Colonic mucosa (tissue), 4 donors: ENCODE measurements at regions not wholly inside any gene's neighbourhood (a gene's known extent, or its start where the extent isn't known, plus 50 kb on each side); places are given as distances from the start of the nearest gene placed in this dataset.

Experiments used
- DNase-seq: peaks from one replicate; pipeline ENCODE4 v3.0.0-alpha.2; 2020
- H3K27ac ChIP-seq: fragments of 200-600 bp; one replicate; pipeline ENCODE4 v1.8.0; 2021
- H3K27me3 ChIP-seq: fragments of 200-600 bp; one replicate; pipeline ENCODE4 v1.8.0; 2021
- H3K36me3 ChIP-seq: fragments of 200-600 bp; one replicate; pipeline ENCODE4 v1.8.0; 2021
- H3K4me1 ChIP-seq: fragments of 200-600 bp; one replicate; pipeline ENCODE4 v1.8.0; 2021; ENCODE audit warnings: mild to moderate bottlenecking
- H3K4me3 ChIP-seq: fragments of 200-600 bp; one replicate; pipeline ENCODE4 v1.8.0; 2021
- H3K9ac ChIP-seq, 2 donors: one replicate each; pipeline ENCODE4 v1.7.0; 2013; ENCODE audit warnings: control low read depth in 2 of 2, low read depth in 2 of 2, low read length in 2 of 2
- H3K9me3 ChIP-seq: fragments of 200-600 bp; one replicate; pipeline ENCODE4 v1.8.0; 2021
- intact Hi-C: fragments of 100-400 bp; cut with DNase I; formaldehyde crosslinking; loops from one replicate; pipeline ENCODE4 v1.14.1; 2022
- TF ChIP-seq, protein P1 (sequence below): fragments of 200-600 bp; IDR thresholded peaks from one replicate; pipeline ENCODE4 v1.8.0; 2022; ENCODE audit warnings: antibody characterized with exemption, mild to moderate bottlenecking
- donor health status: healthy.
- donor health status: DM: no; HTN: no; CAD: no.
- donor health status: DM: no; HTN: no; CAD: no.

DNA sequence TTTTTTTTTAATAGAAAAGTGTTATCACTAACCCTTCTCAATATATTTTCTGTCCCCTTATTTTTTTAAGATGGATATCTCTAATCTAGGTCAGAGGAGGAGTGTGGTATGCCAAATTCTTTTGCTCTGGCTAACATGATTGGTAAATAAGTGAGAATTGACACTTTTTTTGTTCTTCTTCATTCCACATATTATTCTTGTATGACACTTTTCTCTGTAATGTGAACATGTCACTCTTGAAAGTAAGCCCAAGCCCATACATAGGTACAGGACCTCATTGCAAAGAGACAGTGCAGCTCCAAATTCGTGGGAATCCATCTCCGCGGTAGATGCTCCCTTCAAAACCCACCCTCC, 142.5 kb upstream of the TCF21 start:
- H3K27ac ChIP-seq = no peak overlapping the region
- no peaks in the 10 kb centered on the region for H3K36me3 ChIP-seq
- no peak overlapping the region for H3K9ac ChIP-seq
- no peak overlapping the region for H3K4me3 ChIP-seq
- no peaks in the 10 kb centered on the region for H3K4me1 ChIP-seq
- intact Hi-C loops = no loop called here
- H3K9me3 ChIP-seq = no peaks in the 10 kb centered on the region
- H3K27me3 ChIP-seq = no peaks in the 10 kb centered on the region
- TF ChIP-seq, protein P1, sequence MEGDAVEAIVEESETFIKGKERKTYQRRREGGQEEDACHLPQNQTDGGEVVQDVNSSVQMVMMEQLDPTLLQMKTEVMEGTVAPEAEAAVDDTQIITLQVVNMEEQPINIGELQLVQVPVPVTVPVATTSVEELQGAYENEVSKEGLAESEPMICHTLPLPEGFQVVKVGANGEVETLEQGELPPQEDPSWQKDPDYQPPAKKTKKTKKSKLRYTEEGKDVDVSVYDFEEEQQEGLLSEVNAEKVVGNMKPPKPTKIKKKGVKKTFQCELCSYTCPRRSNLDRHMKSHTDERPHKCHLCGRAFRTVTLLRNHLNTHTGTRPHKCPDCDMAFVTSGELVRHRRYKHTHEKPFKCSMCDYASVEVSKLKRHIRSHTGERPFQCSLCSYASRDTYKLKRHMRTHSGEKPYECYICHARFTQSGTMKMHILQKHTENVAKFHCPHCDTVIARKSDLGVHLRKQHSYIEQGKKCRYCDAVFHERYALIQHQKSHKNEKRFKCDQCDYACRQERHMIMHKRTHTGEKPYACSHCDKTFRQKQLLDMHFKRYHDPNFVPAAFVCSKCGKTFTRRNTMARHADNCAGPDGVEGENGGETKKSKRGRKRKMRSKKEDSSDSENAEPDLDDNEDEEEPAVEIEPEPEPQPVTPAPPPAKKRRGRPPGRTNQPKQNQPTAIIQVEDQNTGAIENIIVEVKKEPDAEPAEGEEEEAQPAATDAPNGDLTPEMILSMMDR = no peak
- DNase-seq = no peak

DNA sequence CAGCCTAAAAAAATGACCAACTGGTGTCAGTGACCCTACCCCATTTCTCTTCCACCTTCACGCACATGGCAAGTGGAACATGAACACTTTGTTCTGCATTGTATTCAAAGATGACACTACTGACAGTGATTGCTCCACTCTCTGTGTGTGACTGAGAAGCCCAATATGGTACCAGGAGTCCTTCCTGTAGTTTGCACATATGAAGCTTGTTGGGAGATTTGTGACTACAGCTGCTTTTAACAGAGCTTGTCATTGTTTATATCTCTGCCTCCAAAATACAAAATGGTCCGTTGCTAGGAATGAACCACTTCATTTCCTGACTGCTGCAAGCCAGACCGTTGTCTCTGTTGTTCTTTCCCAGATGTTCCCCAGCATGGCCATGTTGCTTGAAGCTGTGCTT, 140.3 kb upstream of the TCF21 start:
- no peaks in the 10 kb centered on the region for H3K4me1 ChIP-seq
- intact Hi-C loops = no loop called here
- TF ChIP-seq, protein P1 = no peak
- no peak overlapping the region for H3K27ac ChIP-seq
- H3K36me3 ChIP-seq = no peaks in the 10 kb centered on the region
- no peak for DNase-seq
- no peaks in the 10 kb centered on the region for H3K27me3 ChIP-seq
- H3K9me3 ChIP-seq = no peaks in the 10 kb centered on the region
- no peak overlapping the region for H3K4me3 ChIP-seq
- H3K9ac ChIP-seq = no peak overlapping the region

DNA sequence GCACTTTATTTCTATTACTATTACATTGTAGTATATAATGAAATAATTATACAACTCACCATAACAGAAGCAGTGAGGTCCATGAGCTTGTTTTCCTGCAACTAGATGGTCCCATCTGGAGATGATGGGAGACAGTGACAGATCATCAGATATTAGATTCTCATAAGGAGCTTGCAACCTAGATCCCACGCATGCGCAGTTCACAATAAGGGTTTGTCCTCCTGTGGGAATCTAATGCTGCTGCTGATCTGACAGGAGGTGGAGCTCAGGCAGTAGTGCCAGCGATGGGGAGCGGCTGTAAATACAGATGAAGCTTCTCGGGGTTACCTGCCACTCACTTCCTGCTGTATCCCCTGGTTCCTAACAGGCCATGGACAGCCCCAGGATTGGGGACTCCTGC, 139.5 kb upstream of the TCF21 start:
- no peaks in the 10 kb centered on the region for H3K27me3 ChIP-seq
- no peaks in the 10 kb centered on the region for H3K9me3 ChIP-seq
- intact Hi-C loops = no loop called here
- no peak overlapping the region for H3K4me3 ChIP-seq
- H3K27ac ChIP-seq = no peak overlapping the region
- H3K4me1 ChIP-seq = no peaks in the 10 kb centered on the region
- H3K36me3 ChIP-seq = no peaks in the 10 kb centered on the region
- TF ChIP-seq, protein P1 = no peak
- no peak for DNase-seq
- H3K9ac ChIP-seq = no peak overlapping the region

DNA sequence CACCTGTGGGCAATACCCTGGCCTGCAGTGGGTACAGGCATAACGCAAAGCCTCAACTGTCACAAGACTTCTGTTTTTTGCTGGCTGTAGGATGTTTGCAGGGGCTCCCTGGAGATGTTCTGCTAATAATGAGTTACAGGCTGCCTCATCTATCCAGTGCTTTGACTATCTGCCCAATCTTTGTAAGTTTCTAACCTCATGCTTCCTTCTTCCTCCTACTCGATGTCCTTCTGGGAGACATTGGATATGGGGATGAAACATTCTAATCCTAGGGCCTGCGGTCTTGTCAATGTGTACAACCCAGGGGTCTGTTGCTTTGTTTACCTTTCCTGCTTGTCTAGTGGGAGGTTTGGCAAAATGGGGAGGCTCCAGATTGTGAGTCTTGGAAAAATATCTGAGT, 136.8 kb upstream of the TCF21 start:
- Histone ChIP-seq H3K27me3 (no peaks in the 10 kb centered on the region), H3K9ac (no peak overlapping the region), H3K9me3 (no peaks in the 10 kb centered on the region), H3K4me1 (no peaks in the 10 kb centered on the region), H3K27ac (no peak overlapping the region), H3K36me3 (no peaks in the 10 kb centered on the region), H3K4me3 (no peak overlapping the region)
- intact Hi-C loops = no loop called here
- no peak for DNase-seq
- TF ChIP-seq, protein P1 = no peak

DNA sequence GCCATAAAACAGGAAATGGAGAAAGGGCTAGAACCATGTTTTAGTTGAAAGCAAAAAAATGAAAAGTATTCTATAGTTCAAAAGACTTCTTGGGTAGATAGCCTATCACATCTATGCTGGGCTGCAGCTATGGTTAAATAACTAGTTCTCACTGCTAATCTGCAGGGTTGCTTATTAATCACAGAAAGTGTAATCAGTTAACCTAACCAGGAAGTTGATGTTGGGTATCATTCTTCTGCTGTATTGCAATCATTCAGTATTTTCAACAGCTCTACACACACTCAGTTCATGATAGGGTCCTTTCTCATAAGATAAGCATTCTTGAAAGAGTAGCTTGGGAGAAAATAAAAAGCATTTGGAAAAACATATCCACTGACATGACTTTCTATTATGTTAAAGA, 135.2 kb upstream of the TCF21 start:
- DNase-seq = no peak
- intact Hi-C loops = no loop called here
- H3K27me3 ChIP-seq = no peaks in the 10 kb centered on the region
- H3K36me3 ChIP-seq = no peaks in the 10 kb centered on the region
- H3K4me3 ChIP-seq = no peak overlapping the region
- no peak overlapping the region for H3K9ac ChIP-seq
- no peak overlapping the region for H3K27ac ChIP-seq
- H3K9me3 ChIP-seq = no peaks in the 10 kb centered on the region
- no peaks in the 10 kb centered on the region for H3K4me1 ChIP-seq
- TF ChIP-seq, protein P1 = no peak

DNA sequence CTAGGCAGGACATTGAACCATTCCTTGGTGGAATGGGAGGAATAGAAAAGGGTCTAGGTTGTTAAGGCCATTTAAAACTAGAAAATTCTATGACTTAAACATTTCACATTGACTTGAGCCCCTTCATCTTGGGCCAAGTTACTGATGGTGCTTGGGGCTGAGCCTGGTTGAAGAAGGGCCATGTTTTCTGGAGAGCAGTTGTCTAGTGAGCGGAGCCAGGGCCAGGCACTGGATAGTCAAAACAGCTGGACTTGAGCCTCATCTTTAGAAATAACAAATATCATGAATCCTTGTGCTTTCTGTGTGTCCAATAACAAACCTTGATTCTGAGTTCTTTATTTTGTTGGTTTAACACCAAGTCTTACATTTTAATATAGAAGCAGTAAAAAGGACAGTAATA, 134.6 kb upstream of the TCF21 start:
- no peaks in the 10 kb centered on the region for H3K36me3 ChIP-seq
- intact Hi-C loops = no loop called here
- no peaks in the 10 kb centered on the region for H3K9me3 ChIP-seq
- TF ChIP-seq, protein P1 = no peak
- no peaks in the 10 kb centered on the region for H3K27me3 ChIP-seq
- no peaks in the 10 kb centered on the region for H3K4me1 ChIP-seq
- no peak overlapping the region for H3K27ac ChIP-seq
- H3K4me3 ChIP-seq = no peak overlapping the region
- H3K9ac ChIP-seq = no peak overlapping the region
- DNase-seq = no peak
